ENCODE measurements at regions not wholly inside any gene's neighbourhood (a gene's known extent, or its start where the extent isn't known, plus 50 kb on each side); places are given as distances from the start of the nearest gene placed in this dataset.

DNA sequence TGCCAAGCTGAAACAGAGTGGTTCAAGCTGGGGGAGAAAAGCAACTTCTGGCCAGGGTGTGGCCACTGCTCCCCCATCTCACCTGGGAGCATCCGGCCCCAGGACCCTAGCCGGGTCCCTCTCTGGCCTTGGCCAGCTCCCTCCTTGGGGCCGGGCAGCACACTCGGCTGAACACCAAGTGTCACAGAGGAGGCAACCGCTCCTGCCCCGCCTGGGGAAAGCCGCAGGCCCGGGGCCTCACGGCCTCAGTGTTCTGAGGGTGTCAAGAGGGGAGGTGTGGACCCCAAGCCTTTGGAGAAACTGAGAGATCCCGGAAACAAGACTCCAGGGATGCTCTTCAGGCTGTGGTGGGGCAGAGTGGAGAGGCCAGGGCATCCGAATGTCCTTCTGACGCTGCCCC lies 88.4 kb downstream of the ENGASE start:
- TF ChIP-seq, protein P1, sequence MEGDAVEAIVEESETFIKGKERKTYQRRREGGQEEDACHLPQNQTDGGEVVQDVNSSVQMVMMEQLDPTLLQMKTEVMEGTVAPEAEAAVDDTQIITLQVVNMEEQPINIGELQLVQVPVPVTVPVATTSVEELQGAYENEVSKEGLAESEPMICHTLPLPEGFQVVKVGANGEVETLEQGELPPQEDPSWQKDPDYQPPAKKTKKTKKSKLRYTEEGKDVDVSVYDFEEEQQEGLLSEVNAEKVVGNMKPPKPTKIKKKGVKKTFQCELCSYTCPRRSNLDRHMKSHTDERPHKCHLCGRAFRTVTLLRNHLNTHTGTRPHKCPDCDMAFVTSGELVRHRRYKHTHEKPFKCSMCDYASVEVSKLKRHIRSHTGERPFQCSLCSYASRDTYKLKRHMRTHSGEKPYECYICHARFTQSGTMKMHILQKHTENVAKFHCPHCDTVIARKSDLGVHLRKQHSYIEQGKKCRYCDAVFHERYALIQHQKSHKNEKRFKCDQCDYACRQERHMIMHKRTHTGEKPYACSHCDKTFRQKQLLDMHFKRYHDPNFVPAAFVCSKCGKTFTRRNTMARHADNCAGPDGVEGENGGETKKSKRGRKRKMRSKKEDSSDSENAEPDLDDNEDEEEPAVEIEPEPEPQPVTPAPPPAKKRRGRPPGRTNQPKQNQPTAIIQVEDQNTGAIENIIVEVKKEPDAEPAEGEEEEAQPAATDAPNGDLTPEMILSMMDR (IDR thresholded peaks at IDR 0.05), result no peak
- TF ChIP-seq POLR2A (IDR thresholded peaks at IDR 0.05), result no peak
